ENCODE measurements at regions not wholly inside any gene's neighbourhood (a gene's known extent, or its start where the extent isn't known, plus 50 kb on each side); places are given as distances from the start of the nearest gene placed in this dataset.

DNA sequence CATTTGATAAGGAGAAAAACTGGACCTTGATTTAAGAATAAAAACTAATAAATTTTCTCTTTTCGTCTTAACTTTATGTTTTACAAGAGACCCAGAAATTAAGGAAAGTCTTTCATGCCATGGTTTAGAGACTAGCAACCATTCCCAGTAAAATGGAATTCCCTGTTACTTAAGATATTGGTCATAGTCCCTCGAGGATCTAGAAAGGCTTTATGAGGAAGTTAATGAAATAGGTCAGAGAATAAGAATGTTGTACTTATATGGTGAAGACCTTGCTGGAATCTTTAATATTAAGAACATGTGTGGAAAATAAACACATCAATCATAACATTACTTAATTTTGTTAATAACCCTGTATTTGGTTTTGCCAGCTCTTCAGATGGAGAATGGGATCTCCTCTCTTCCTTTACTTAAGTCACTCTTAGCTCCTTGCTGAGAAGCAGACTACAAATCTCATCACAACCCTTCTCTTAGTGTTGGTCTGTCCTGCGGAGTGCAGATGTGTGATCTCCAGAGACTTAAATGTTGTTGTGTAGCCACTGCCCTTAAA, 382.9 kb downstream of the QKI start:
- Histone ChIP-seq H3K36me3 (ENCODE audit: control insufficient read depth in 2 of 2, insufficient read depth in 2 of 2, low read length in 2 of 2) (no peaks in the 10 kb centered on the region), H3K4me3 (ENCODE audit: low read length in 2 of 2) (no peak overlapping the region), H3K27ac (ENCODE audit: low read length) (no peak overlapping the region)

GRCh38 chr6:163793011-163793983, 378.8 kb downstream of the QKI start:
- Histone ChIP-seq H3K9me3 (ENCODE audit: control insufficient read depth in 2 of 2, low read length in 2 of 2) (no peaks in the 10 kb centered on the region), H3K27ac (ENCODE audit: low read length) (no peak overlapping the region), H3K9ac (ENCODE audit: low read length in 2 of 2) (no peak overlapping the region), H3K27me3 (ENCODE audit: control insufficient read depth in 1 of 2, insufficient read depth in 2 of 2, low read length in 2 of 2) (no peaks in the 10 kb centered on the region), H3K4me1 (ENCODE audit: control insufficient read depth, insufficient read depth, low read length) (no peaks in the 10 kb centered on the region), H3K36me3 (ENCODE audit: control insufficient read depth in 2 of 2, insufficient read depth in 2 of 2, low read length in 2 of 2) (no peaks in the 10 kb centered on the region), H3K4me3 (ENCODE audit: low read length in 2 of 2) (no peak overlapping the region)

More for the DNA sequence above, 382.9 kb downstream of the QKI start:
- no peaks in the 10 kb centered on the region for H3K27me3 ChIP-seq (ENCODE audit: control insufficient read depth in 1 of 2, insufficient read depth in 2 of 2, low read length in 2 of 2)
- H3K9ac ChIP-seq (ENCODE audit: low read length in 2 of 2) = no peak overlapping the region
- no peaks in the 10 kb centered on the region for H3K9me3 ChIP-seq (ENCODE audit: control insufficient read depth in 2 of 2, low read length in 2 of 2)
- H3K4me1 ChIP-seq (ENCODE audit: control insufficient read depth, insufficient read depth, low read length) = no peaks in the 10 kb centered on the region

- no peak overlapping the region for H3K27ac ChIP-seq (ENCODE audit: low read length)
- H3K9me3 ChIP-seq (ENCODE audit: control insufficient read depth in 2 of 2, low read length in 2 of 2) = no peaks in the 10 kb centered on the region
- H3K9ac ChIP-seq (ENCODE audit: low read length in 2 of 2) = no peak overlapping the region
- H3K36me3 ChIP-seq (ENCODE audit: control insufficient read depth in 2 of 2, insufficient read depth in 2 of 2, low read length in 2 of 2) = no peaks in the 10 kb centered on the region
- H3K4me3 ChIP-seq (ENCODE audit: low read length in 2 of 2) = no peak overlapping the region
- H3K27me3 ChIP-seq (ENCODE audit: control insufficient read depth in 1 of 2, insufficient read depth in 2 of 2, low read length in 2 of 2) = no peaks in the 10 kb centered on the region
- H3K4me1 ChIP-seq (ENCODE audit: control insufficient read depth, insufficient read depth, low read length) = no peaks in the 10 kb centered on the region
Measured at GRCh38 chr6:163790266-163790840, 375.8 kb downstream of the QKI start.

DNA sequence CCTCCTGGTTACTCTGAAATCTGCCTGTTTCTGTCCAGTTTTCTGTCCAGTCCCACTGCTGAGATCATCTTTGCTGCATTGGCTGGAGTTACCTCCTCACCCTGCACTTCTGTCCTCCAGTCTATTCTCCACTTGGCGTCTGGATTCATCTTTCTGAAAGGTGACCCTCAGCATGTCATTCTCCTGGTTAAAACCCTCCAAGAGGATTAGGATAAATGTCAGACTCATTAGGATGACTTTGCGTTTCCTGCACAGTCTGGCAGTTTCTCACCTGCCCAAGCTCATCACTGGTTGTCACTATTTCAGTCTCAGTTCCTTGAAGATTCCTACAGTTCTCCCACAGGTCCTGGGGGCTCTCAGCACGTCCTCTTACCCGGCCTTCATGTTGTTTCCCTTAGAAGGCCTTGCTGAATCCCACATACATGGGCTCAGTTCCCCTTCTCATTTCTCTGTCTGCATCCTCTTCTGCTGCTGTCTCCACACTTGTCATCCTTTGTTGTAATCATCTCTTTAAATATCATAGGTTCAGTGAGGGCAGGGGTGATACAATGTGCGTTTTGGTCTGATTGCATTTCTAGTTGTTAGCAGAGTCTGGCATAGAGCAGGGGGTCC, 374.8 kb downstream of the QKI start:
- no peak overlapping the region for H3K4me3 ChIP-seq (ENCODE audit: low read length in 2 of 2)
- H3K27ac ChIP-seq (ENCODE audit: low read length) = no peak overlapping the region
- H3K27me3 ChIP-seq (ENCODE audit: control insufficient read depth in 1 of 2, insufficient read depth in 2 of 2, low read length in 2 of 2) = no peaks in the 10 kb centered on the region
- no peaks in the 10 kb centered on the region for H3K9me3 ChIP-seq (ENCODE audit: control insufficient read depth in 2 of 2, low read length in 2 of 2)
- no peak overlapping the region for H3K9ac ChIP-seq (ENCODE audit: low read length in 2 of 2)
- H3K36me3 ChIP-seq (ENCODE audit: control insufficient read depth in 2 of 2, insufficient read depth in 2 of 2, low read length in 2 of 2) = no peaks in the 10 kb centered on the region
- H3K4me1 ChIP-seq (ENCODE audit: control insufficient read depth, insufficient read depth, low read length) = no peaks in the 10 kb centered on the region

DNA sequence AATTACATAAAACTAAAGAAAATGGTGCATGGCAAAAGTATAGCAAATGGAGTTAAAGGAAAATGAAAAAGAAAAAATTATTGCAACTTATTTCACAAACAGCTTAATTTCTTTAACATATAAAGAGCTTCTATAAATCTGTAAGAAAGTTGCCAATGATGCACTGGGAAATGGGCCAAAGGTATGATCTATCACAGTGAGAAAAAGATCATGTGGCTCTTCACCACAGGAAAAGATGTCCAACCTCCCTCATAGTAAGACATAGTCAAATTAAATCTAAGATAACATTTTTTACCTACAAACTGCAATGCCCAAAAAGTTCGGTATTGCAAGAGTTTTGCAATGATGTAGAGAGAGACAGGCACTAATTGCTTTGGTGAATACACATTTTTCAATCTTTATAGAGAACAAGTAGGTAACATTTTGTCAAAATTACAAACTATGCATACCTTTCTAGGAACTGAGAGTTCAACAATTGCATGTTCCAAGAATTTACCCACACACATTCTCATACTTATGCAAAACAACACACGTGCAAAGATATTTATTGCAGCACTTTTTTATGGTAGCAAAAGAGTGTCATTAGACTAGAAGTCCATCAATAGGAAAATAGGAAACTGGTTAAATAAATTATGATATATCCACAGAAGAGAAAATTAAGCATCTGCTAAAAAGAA, 372.6 kb downstream of the QKI start:
- Histone ChIP-seq H3K36me3 (ENCODE audit: control insufficient read depth in 2 of 2, insufficient read depth in 2 of 2, low read length in 2 of 2) (no peaks in the 10 kb centered on the region), H3K4me1 (ENCODE audit: control insufficient read depth, insufficient read depth, low read length) (no peaks in the 10 kb centered on the region), H3K4me3 (ENCODE audit: low read length in 2 of 2) (no peak overlapping the region), H3K9me3 (ENCODE audit: control insufficient read depth in 2 of 2, low read length in 2 of 2) (no peaks in the 10 kb centered on the region), H3K9ac (ENCODE audit: low read length in 2 of 2) (no peak overlapping the region), H3K27me3 (ENCODE audit: control insufficient read depth in 1 of 2, insufficient read depth in 2 of 2, low read length in 2 of 2) (no peaks in the 10 kb centered on the region), H3K27ac (ENCODE audit: low read length) (no peak overlapping the region)

GRCh38 chr6:163782436-163783003, 368.0 kb downstream of the QKI start:
- H3K27me3 ChIP-seq (ENCODE audit: control insufficient read depth in 1 of 2, insufficient read depth in 2 of 2, low read length in 2 of 2) = no peaks in the 10 kb centered on the region
- no peaks in the 10 kb centered on the region for H3K36me3 ChIP-seq (ENCODE audit: control insufficient read depth in 2 of 2, insufficient read depth in 2 of 2, low read length in 2 of 2)
- H3K4me1 ChIP-seq (ENCODE audit: control insufficient read depth, insufficient read depth, low read length) = no peaks in the 10 kb centered on the region
- H3K27ac ChIP-seq (ENCODE audit: low read length) = no peak overlapping the region
- no peaks in the 10 kb centered on the region for H3K9me3 ChIP-seq (ENCODE audit: control insufficient read depth in 2 of 2, low read length in 2 of 2)
- no peak overlapping the region for H3K4me3 ChIP-seq (ENCODE audit: low read length in 2 of 2)
- H3K9ac ChIP-seq (ENCODE audit: low read length in 2 of 2) = no peak overlapping the region

- Histone ChIP-seq H3K9me3 (ENCODE audit: control insufficient read depth in 2 of 2, low read length in 2 of 2) (no peaks in the 10 kb centered on the region), H3K36me3 (ENCODE audit: control insufficient read depth in 2 of 2, insufficient read depth in 2 of 2, low read length in 2 of 2) (no peaks in the 10 kb centered on the region), H3K27me3 (ENCODE audit: control insufficient read depth in 1 of 2, insufficient read depth in 2 of 2, low read length in 2 of 2) (no peaks in the 10 kb centered on the region), H3K9ac (ENCODE audit: low read length in 2 of 2) (peak overlapping the region in 1 of 2 donors; percentile 47), H3K27ac (ENCODE audit: low read length) (no peak overlapping the region), H3K4me1 (ENCODE audit: control insufficient read depth, insufficient read depth, low read length) (no peaks in the 10 kb centered on the region), H3K4me3 (ENCODE audit: low read length in 2 of 2) (no peak overlapping the region)
Measured at GRCh38 chr6:163780994-163781393, 366.5 kb downstream of the QKI start.

DNA sequence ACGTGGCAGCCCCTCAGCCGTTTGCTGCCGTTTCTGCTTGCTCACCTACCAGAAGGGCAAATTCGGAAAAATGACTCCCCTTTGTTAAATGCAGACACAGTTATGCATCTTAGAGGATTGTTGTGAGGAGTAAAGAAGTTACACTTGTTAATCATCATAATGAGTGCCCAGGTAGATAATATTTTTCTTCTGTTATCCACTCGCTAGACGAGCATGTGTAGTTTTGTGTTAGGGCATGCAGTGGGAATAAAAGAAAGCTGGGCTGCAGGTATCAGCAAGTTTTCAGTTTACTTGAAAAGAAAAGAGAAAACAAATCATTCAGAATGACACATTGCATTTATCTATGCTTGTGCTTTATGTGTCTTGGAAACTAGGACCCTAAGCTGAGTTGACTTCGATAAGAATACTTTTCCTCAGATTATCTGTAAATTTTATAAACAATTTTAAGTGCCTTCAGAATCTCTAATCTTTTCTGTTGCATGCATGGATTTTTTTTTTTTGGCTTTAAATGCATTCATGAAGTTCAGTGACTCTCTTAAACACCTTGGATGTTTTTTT, 365.3 kb downstream of the QKI start:
- no peaks in the 10 kb centered on the region for H3K27me3 ChIP-seq (ENCODE audit: control insufficient read depth in 1 of 2, insufficient read depth in 2 of 2, low read length in 2 of 2)
- no peaks in the 10 kb centered on the region for H3K9me3 ChIP-seq (ENCODE audit: control insufficient read depth in 2 of 2, low read length in 2 of 2)
- H3K4me3 ChIP-seq (ENCODE audit: low read length in 2 of 2) = no peak overlapping the region
- no peaks in the 10 kb centered on the region for H3K4me1 ChIP-seq (ENCODE audit: control insufficient read depth, insufficient read depth, low read length)
- no peak overlapping the region for H3K9ac ChIP-seq (ENCODE audit: low read length in 2 of 2)
- no peaks in the 10 kb centered on the region for H3K36me3 ChIP-seq (ENCODE audit: control insufficient read depth in 2 of 2, insufficient read depth in 2 of 2, low read length in 2 of 2)
- no peak overlapping the region for H3K27ac ChIP-seq (ENCODE audit: low read length)

DNA sequence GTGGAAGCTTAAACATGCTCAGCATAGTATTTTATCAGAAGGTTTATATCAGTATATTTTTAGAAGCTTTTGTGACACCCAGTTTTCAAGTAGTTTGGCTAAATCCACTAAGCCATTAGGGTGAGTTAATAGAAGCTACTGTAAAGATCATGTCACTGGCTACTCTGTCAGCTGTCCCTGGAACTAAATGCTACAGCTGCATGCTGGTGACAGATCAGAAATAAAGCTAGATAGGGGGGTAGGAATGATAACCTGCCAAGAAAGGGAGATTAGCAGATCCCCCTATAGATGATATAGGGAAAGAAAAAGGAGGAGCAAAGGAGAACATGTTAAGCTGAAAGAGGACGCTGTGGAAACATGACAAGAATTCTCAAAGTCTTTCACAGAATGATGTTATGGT, 363.2 kb downstream of the QKI start:
- H3K27me3 ChIP-seq (ENCODE audit: control insufficient read depth in 1 of 2, insufficient read depth in 2 of 2, low read length in 2 of 2) = no peaks in the 10 kb centered on the region
- no peak overlapping the region for H3K27ac ChIP-seq (ENCODE audit: low read length)
- no peaks in the 10 kb centered on the region for H3K9me3 ChIP-seq (ENCODE audit: control insufficient read depth in 2 of 2, low read length in 2 of 2)
- H3K4me3 ChIP-seq (ENCODE audit: low read length in 2 of 2) = no peak overlapping the region
- H3K9ac ChIP-seq (ENCODE audit: low read length in 2 of 2) = no peak overlapping the region
- no peaks in the 10 kb centered on the region for H3K4me1 ChIP-seq (ENCODE audit: control insufficient read depth, insufficient read depth, low read length)
- no peaks in the 10 kb centered on the region for H3K36me3 ChIP-seq (ENCODE audit: control insufficient read depth in 2 of 2, insufficient read depth in 2 of 2, low read length in 2 of 2)

Data from stomach smooth muscle (tissue), 2 donors.